D721Med (cell line): ENCODE measurements at regions not wholly inside any gene's neighbourhood (a gene's known extent, or its start where the extent isn't known, plus 50 kb on each side); places are given as distances from the start of the nearest gene placed in this dataset.

Experiments
- DNase-seq: peaks from one replicate; pipeline ENCODE4 v3.0.0; 2011; ENCODE audit warnings: low spot score; ENCODE audit not compliant: insufficient read length
- FAIRE-seq: peaks from 2 replicates; lab custom pipeline; 2011; peaks lifted over from hg19 to GRCh38; lab: Jason Lieb, UNC
- CTCF ChIP-seq: IDR thresholded peaks from 2 replicates; pipeline ENCODE4 v1.5.1; 2012; ENCODE audit warnings: mild to moderate bottlenecking, control low read depth; ENCODE audit not compliant: insufficient read depth; ENCODE audit errors: missing control alignments

- FAIRE-seq, result no peak
- no peak for DNase-seq
- TF ChIP-seq CTCF, result no peak
Measured at GRCh38 chr13:48843630-48844380, 131.9 kb upstream of the FNDC3A start.

- FAIRE-seq, result no peak
- TF ChIP-seq CTCF, result no peak
- DNase-seq, result no peak
Measured at GRCh38 chr13:48844676-48845075, 131.0 kb upstream of the FNDC3A start.

- no peak for FAIRE-seq
- no peak for TF ChIP-seq CTCF
Measured at GRCh38 chr13:48849515-48849914, 126.2 kb upstream of the FNDC3A start.

GRCh38 chr13:48851707-48852106 lies 124.0 kb upstream of the FNDC3A start:
- no peak for TF ChIP-seq CTCF
- FAIRE-seq (no peak), DNase-seq (no peak)

More at GRCh38 chr13:48849515-48849914, 126.2 kb upstream of the FNDC3A start:
- no peak for DNase-seq

- TF ChIP-seq CTCF, result no peak
- no peak for DNase-seq
- FAIRE-seq, result no peak
Measured at GRCh38 chr13:48852911-48853727, 122.6 kb upstream of the FNDC3A start.

GRCh38 chr13:48853728-48854102 lies 122.0 kb upstream of the FNDC3A start:
- FAIRE-seq (no peak), DNase-seq (no peak)
- TF ChIP-seq CTCF, result no peak
